B cell (primary cell): ENCODE measurements at regions not wholly inside any gene's neighbourhood (a gene's known extent, or its start where the extent isn't known, plus 50 kb on each side); places are given as distances from the start of the nearest gene placed in this dataset.

ENCODE experiments used
- ATAC-seq: fragments of 200-7000 bp; cut with Tn5 transposase; one replicate; pipeline ENCODE4 v1.10.0; 2021; ENCODE audit warnings: low read depth, mild to moderate bottlenecking, moderate number of reproducible peaks, moderate library complexity
- CTCF ChIA-PET: fragments of 350-600 bp; sonication (Branson Sonifier 250); formaldehyde crosslinking; loops from one replicate; lab custom pipeline; 2021; ENCODE audit warnings: antibody characterized with exemption, inconsistent platforms; lab: Charles Lee
- POLR2A ChIA-PET: fragments of 350-600 bp; sonication (Branson Sonifier 250); formaldehyde crosslinking; loops from one replicate; lab custom pipeline; 2021; ENCODE audit warnings: antibody characterized with exemption; lab: Charles Lee
- DNase-seq: peaks from one replicate; pipeline ENCODE4 v3.0.0; 2013
- H2AFZ ChIP-seq: 2 replicates; pipeline ENCODE4 v1.6.1; 2012; ENCODE audit warnings: mild to moderate bottlenecking, low read depth, low read length; ENCODE audit not compliant: insufficient read depth, poor library complexity, severe bottlenecking
- H3K27ac ChIP-seq, 2 donors: 1 replicate in 1 of 2; 2 replicates in 1 of 2; pipeline ENCODE4 v1.5.1; 2012 to 2013; ENCODE audit warnings: low read length in 2 of 2, mild to moderate bottlenecking in 2 of 2, moderate library complexity in 1 of 2
- H3K27me3 ChIP-seq, 4 experiments: fragments of 200-600 bp in 1 of 4; sonication (generic) in 1 of 4; replicated peaks in 1 of 4; 1 replicate in 2 of 4; 2 replicates in 2 of 4; pipeline versions ENCODE4 v1.6.1 to v1.7.0; 2013 to 2016; ENCODE audit warnings: low read length in 3 of 4, mild to moderate bottlenecking in 2 of 4, mixed read lengths in 1 of 4, moderate library complexity in 1 of 4; ENCODE audit not compliant: insufficient read depth in 4 of 4, control insufficient read depth in 3 of 4; ENCODE audit errors: control extremely low read depth in 1 of 4
- H3K36me3 ChIP-seq, 2 experiments: replicated peaks in 1 of 2; 1 replicate in 1 of 2; 2 replicates in 1 of 2; pipeline versions ENCODE4 v1.6.1 to v1.7.1; 2013; ENCODE audit warnings: low read length in 1 of 2; ENCODE audit not compliant: insufficient read depth in 2 of 2, control insufficient read depth in 1 of 2; ENCODE audit errors: control extremely low read depth in 1 of 2, extremely low read depth in 1 of 2
- H3K4me1 ChIP-seq, 2 donors: fragments of 200-600 bp in 1 of 2; sonication (generic) in 1 of 2; 1 replicate in 1 of 2; 2 replicates in 1 of 2; pipeline versions ENCODE4 v1.5.1 to v1.6.1; 2013 to 2017; ENCODE audit warnings: low read length in 2 of 2; ENCODE audit not compliant: control insufficient read depth in 2 of 2, insufficient read depth in 2 of 2
- H3K4me2 ChIP-seq: replicated peaks from 2 replicates; pipeline ENCODE3; 2012; ENCODE audit warnings: mild to moderate bottlenecking, low read depth, low read length; ENCODE audit not compliant: poor library complexity, severe bottlenecking
- H3K4me3 ChIP-seq, 5 experiments: fragments of 200-600 bp in 1 of 5; sonication (generic) in 1 of 5; 1 replicate in 3 of 5; 2 replicates in 2 of 5; pipeline versions ENCODE4 v1.5.1 to v1.7.0; 2011 to 2016; ENCODE audit warnings: low read length in 4 of 5, mild to moderate bottlenecking in 4 of 5, low read depth in 2 of 5, control low read depth in 1 of 5, moderate library complexity in 1 of 5; ENCODE audit not compliant: insufficient read depth in 1 of 5; ENCODE audit errors: control extremely low read depth in 1 of 5, extremely low read depth in 1 of 5
- H3K79me2 ChIP-seq: fragments of 200-600 bp; sonication (generic); one replicate; pipeline ENCODE4 v1.6.0; 2016; ENCODE audit warnings: low read length; ENCODE audit not compliant: control insufficient read depth, insufficient read depth
- H3K9ac ChIP-seq: fragments of 200-600 bp; sonication (generic); 2 replicates; pipeline ENCODE4 v1.6.1; 2017; ENCODE audit warnings: mild to moderate bottlenecking, low read length, moderate library complexity
- H3K9me3 ChIP-seq, 3 donors: one replicate each; pipeline versions ENCODE4 v1.6.1 to v1.7.1; 2013; ENCODE audit warnings: low read length in 2 of 3; ENCODE audit not compliant: control insufficient read depth in 2 of 3, insufficient read depth in 1 of 3; ENCODE audit errors: control extremely low read depth in 1 of 3
- H4K20me1 ChIP-seq: 2 replicates; pipeline ENCODE4 v1.6.0; 2012; ENCODE audit warnings: mild to moderate bottlenecking, low read length; ENCODE audit not compliant: insufficient read depth, control insufficient read depth, poor library complexity, severe bottlenecking
- H3K27ac Mint-ChIP-seq: one replicate; pipeline ENCODE4 v1.8.0; 2021; ENCODE audit warnings: mixed read lengths
- H3K27me3 Mint-ChIP-seq: one replicate; pipeline ENCODE4 v1.8.0; 2021; ENCODE audit warnings: mixed read lengths
- H3K4me1 Mint-ChIP-seq: one replicate; pipeline ENCODE4 v1.8.0; 2021; ENCODE audit warnings: mixed read lengths
- H3K4me3 Mint-ChIP-seq: one replicate; pipeline ENCODE4 v1.8.0; 2021; ENCODE audit warnings: mixed read lengths
- H3K9me3 Mint-ChIP-seq: one replicate; pipeline ENCODE4 v1.8.0; 2022; ENCODE audit warnings: mixed read lengths; ENCODE audit not compliant: insufficient read depth
- CTCF ChIP-seq: fragments of 200-600 bp; IDR thresholded peaks from one replicate; pipeline ENCODE4 v1.8.0; 2022; ENCODE audit warnings: antibody characterized with exemption, mild to moderate bottlenecking
- EZH2 ChIP-seq: IDR thresholded peaks from 2 replicates; pipeline ENCODE4 v1.6.1; 2012; ENCODE audit warnings: borderline replicate concordance, low read depth, mild to moderate bottlenecking, moderate library complexity, low read length; ENCODE audit not compliant: insufficient read depth, poor library complexity, severe bottlenecking
- WGBS: methylation state at CpG from one replicate; pipeline ENCODE4 v1.1.5; 2013; ENCODE audit warnings: missing lambda C conversion rate; ENCODE audit not compliant: insufficient coverage; 5-methylcytosine and 5-hydroxymethylcytosine counted together
- intact Hi-C: fragments of 100-400 bp; cut with micrococcal nuclease; formaldehyde crosslinking; loops from one replicate; pipeline ENCODE4 v1.10.0; 2022

- Histone ChIP-seq H2AFZ (no peak overlapping the region), H3K36me3 (no peaks in the 10 kb centered on the region), H3K27me3 (no peaks in the 10 kb centered on the region), H3K79me2 (no peaks in the 10 kb centered on the region), H4K20me1 (no peaks in the 10 kb centered on the region), H3K27ac (no peak overlapping the region), H3K9ac (no peak overlapping the region), H3K9me3 (no peaks in the 10 kb centered on the region), H3K4me3 (no peak overlapping the region), H3K4me2 (no peak overlapping the region), H3K4me1 (peaks cover 30 to 45% of the 10 kb centered on the region in 2 donors)
- Mint-ChIP-seq H3K4me1 (peaks cover 44% of the 10 kb centered on the region), H3K4me3 (no peak overlapping the region), H3K27ac (no peak overlapping the region), H3K27me3 (no peaks in the 10 kb centered on the region), H3K9me3 (no peaks in the 10 kb centered on the region)
- CTCF ChIA-PET, result no interaction called here
- DNase-seq (no peak), ATAC-seq (no peak)
- TF ChIP-seq CTCF (no peak), EZH2 (no peak)
- intact Hi-C loops, result no loop called here
- WGBS, result 0% methylated on average over 1 of the region's 2 CpGs
- POLR2A ChIA-PET, result no interaction called here
Measured at GRCh38 chr2:36245651-36246050, 109.9 kb upstream of the CRIM1 start.

- Histone ChIP-seq H3K4me3 (no peak overlapping the region), H3K27ac (no peak overlapping the region), H2AFZ (no peak overlapping the region), H3K36me3 (no peaks in the 10 kb centered on the region), H3K4me2 (no peak overlapping the region), H3K79me2 (no peaks in the 10 kb centered on the region), H4K20me1 (no peaks in the 10 kb centered on the region), H3K9me3 (no peaks in the 10 kb centered on the region), H3K9ac (no peak overlapping the region), H3K4me1 (peaks cover 13 to 14% of the 10 kb centered on the region in 2 donors), H3K27me3 (peaks cover 0 to 5% (median 0%) of the 10 kb centered on the region in 4 experiments)
- ChIA-PET POLR2A (no interaction called here), CTCF (no interaction called here)
- intact Hi-C loops, result no loop called here
- no peaks in the 10 kb centered on the region for H3K9me3 Mint-ChIP-seq
- H3K27ac Mint-ChIP-seq, result no peak overlapping the region
- DNase-seq, result no peak
- H3K27me3 Mint-ChIP-seq, result peaks cover 4% of the 10 kb centered on the region
- ATAC-seq, result no peak
- 67% methylated on average over 2 of the region's 6 CpGs for WGBS
- H3K4me1 Mint-ChIP-seq, result peaks cover 15% of the 10 kb centered on the region
- no peak for TF ChIP-seq CTCF
- no peak for TF ChIP-seq EZH2
- no peak overlapping the region for H3K4me3 Mint-ChIP-seq
Measured at GRCh38 chr2:36238106-36238505, 117.5 kb upstream of the CRIM1 start.
